WTC11 (cell line): ENCODE measurements at regions not wholly inside any gene's neighbourhood (a gene's known extent, or its start where the extent isn't known, plus 50 kb on each side); places are given as distances from the start of the nearest gene placed in this dataset.
A peak's percentile ranks its signal among the peaks of the same experiment; 100 is the strongest.

Experiments used
- ATAC-seq: fragments of 200-7000 bp; cut with Tn5 transposase; 2 replicates; pipeline ENCODE4 v1.10.0; 2021; ENCODE audit warnings: mild to moderate bottlenecking, moderate library complexity
- CTCF ChIA-PET: fragments of 300-600 bp; sonication (Branson Sonifier 250); formaldehyde crosslinking; loops from one replicate; lab custom pipeline; 2021; ENCODE audit warnings: antibody characterized with exemption; lab: Charles Lee
- POLR2A ChIA-PET: fragments of 350-600 bp; sonication (Branson Sonifier 250); formaldehyde crosslinking; loops from one replicate; lab custom pipeline; 2021; ENCODE audit warnings: antibody characterized with exemption; lab: Charles Lee
- DNase-seq: peaks from one replicate; pipeline ENCODE4 v3.0.0; 2021; ENCODE audit warnings: low spot score
- H3K27ac Mint-ChIP-seq: 2 replicates; pipeline ENCODE4 v1.8.0; 2021; ENCODE audit warnings: mixed read lengths
- H3K27me3 Mint-ChIP-seq: 2 replicates; pipeline ENCODE4 v1.8.0; 2021; ENCODE audit warnings: low read depth, mild to moderate bottlenecking, moderate library complexity, mixed read lengths
- H3K36me3 Mint-ChIP-seq: 2 replicates; pipeline ENCODE4 v1.8.0; 2021; ENCODE audit warnings: mixed read lengths
- H3K4me1 Mint-ChIP-seq: 2 replicates; pipeline ENCODE4 v1.8.0; 2022; ENCODE audit warnings: mixed read lengths
- H3K4me3 Mint-ChIP-seq: 2 replicates; pipeline ENCODE4 v1.8.0; 2021; ENCODE audit warnings: mild to moderate bottlenecking, moderate library complexity, mixed read lengths
- H3K9me3 Mint-ChIP-seq: 2 replicates; pipeline ENCODE4 v1.8.0; 2021; ENCODE audit warnings: mixed read lengths
- AFF4 ChIP-seq: sonication (generic); formaldehyde crosslinking; IDR thresholded peaks from 2 replicates; pipeline ENCODE4 v1.8.1; 2023; ENCODE audit warnings: mild to moderate bottlenecking, missing genetic modification reagents, borderline replicate concordance
- ATF3 ChIP-seq: sonication (generic); formaldehyde crosslinking; conservative IDR thresholded peaks from 2 replicates; pipeline ENCODE4 v1.8.1; 2022; ENCODE audit warnings: mild to moderate bottlenecking, missing genetic modification reagents
- CBFB ChIP-seq: sonication (generic); formaldehyde crosslinking; IDR thresholded peaks from 2 replicates; pipeline ENCODE4 v1.8.1; 2022; ENCODE audit warnings: mild to moderate bottlenecking, low read depth, missing genetic modification reagents
- CDX4 ChIP-seq: fragments of 250-450 bp; sonication (Bioruptor Pico); IDR thresholded peaks from 2 replicates; pipeline ENCODE4 v1.9.0; 2021; ENCODE audit warnings: moderate library complexity, mild to moderate bottlenecking, inconsistent platforms, borderline replicate concordance
- ETV6 ChIP-seq: sonication (generic); formaldehyde crosslinking; IDR thresholded peaks from 2 replicates; pipeline ENCODE4 v1.8.1; 2022; ENCODE audit warnings: mild to moderate bottlenecking, missing genetic modification reagents
- FOXP4 ChIP-seq: sonication (generic); formaldehyde crosslinking; IDR thresholded peaks from 2 replicates; pipeline ENCODE4 v1.8.0; 2022; ENCODE audit warnings: mild to moderate bottlenecking, missing genetic modification reagents
- GABPB1 ChIP-seq: sonication (generic); formaldehyde crosslinking; IDR thresholded peaks from 2 replicates; pipeline ENCODE4 v1.8.1; 2023; ENCODE audit warnings: mild to moderate bottlenecking, missing genetic modification reagents
- NFYB ChIP-seq: sonication (generic); formaldehyde crosslinking; conservative IDR thresholded peaks from 2 replicates; pipeline ENCODE4 v1.8.0; 2022; ENCODE audit warnings: low read depth, missing genetic modification reagents
- OVOL2 ChIP-seq: fragments of 250-450 bp; sonication (Bioruptor Pico); IDR thresholded peaks from 2 replicates; pipeline ENCODE4 v1.9.0; 2021; ENCODE audit warnings: mild to moderate bottlenecking, borderline replicate concordance
- SMAD3 ChIP-seq: sonication (generic); formaldehyde crosslinking; IDR thresholded peaks from 2 replicates; pipeline ENCODE4 v1.8.0; 2022; ENCODE audit warnings: missing genetic modification reagents, mild to moderate bottlenecking, borderline replicate concordance
- SOX15 ChIP-seq: fragments of 250-450 bp; sonication (Bioruptor Pico); IDR thresholded peaks from 2 replicates; pipeline ENCODE4 v1.9.0; 2021; ENCODE audit warnings: mild to moderate bottlenecking
- USF2 ChIP-seq: sonication (generic); formaldehyde crosslinking; IDR thresholded peaks from 2 replicates; pipeline ENCODE4 v1.8.1; 2023; ENCODE audit warnings: mild to moderate bottlenecking, missing genetic modification reagents, moderate library complexity
- ZBTB21 ChIP-seq: sonication (generic); formaldehyde crosslinking; IDR thresholded peaks from 2 replicates; pipeline ENCODE4 v1.8.1; 2023; ENCODE audit warnings: mild to moderate bottlenecking, missing genetic modification reagents, borderline replicate concordance
- ZNF121 ChIP-seq: sonication (generic); formaldehyde crosslinking; IDR thresholded peaks from 2 replicates; pipeline ENCODE4 v1.8.0; 2023; ENCODE audit warnings: missing genetic modification reagents
- ZNF263 ChIP-seq: sonication (generic); formaldehyde crosslinking; IDR thresholded peaks from 2 replicates; pipeline ENCODE4 v1.8.1; 2022; ENCODE audit warnings: low read depth, mild to moderate bottlenecking, moderate library complexity, missing genetic modification reagents
- ZSCAN18 ChIP-seq: fragments of 250-450 bp; sonication (Bioruptor Pico); IDR thresholded peaks from 2 replicates; pipeline ENCODE4 v2.1.2; 2022; ENCODE audit warnings: mild to moderate bottlenecking, moderate library complexity

- TF ChIP-seq FOXP4 (CRISPR knock-in tag) (no peak), ATF3 (no peak), USF2 (CRISPR knock-in tag) (no peak)
- TF ChIP-seq, all 79 proteins: peak for 0
Observed at GRCh38 chr4:34258176-34258575, 1986.1 kb downstream of the ARAP2 start (continued).

GRCh38 chr4:34261799-34262314 is 1982.5 kb downstream of the ARAP2 start:
- ATAC-seq (peak; percentile 46), DNase-seq (no peak)
- H3K27ac Mint-ChIP-seq: no peak overlapping the region
- POLR2A ChIA-PET: no interaction called here
- CTCF ChIA-PET: no interaction called here
- 0 out of 2 replicates have a peak, but pooled peaks cover 2% of the 10 kb centered on the region for H3K36me3 Mint-ChIP-seq
- no peaks in the 10 kb centered on the region for H3K27me3 Mint-ChIP-seq
- H3K9me3 Mint-ChIP-seq: peaks cover 24% of the 10 kb centered on the region
- TF ChIP-seq ZNF121 (CRISPR knock-in tag) (no peak), OVOL2 (CRISPR knock-in tag) (no peak), USF2 (CRISPR knock-in tag) (no peak), ETV6 (CRISPR knock-in tag) (no peak), CDX4 (CRISPR knock-in tag) (no peak), SOX15 (CRISPR knock-in tag) (no peak), CBFB (CRISPR knock-in tag) (no peak), SMAD3 (no peak), GABPB1 (CRISPR knock-in tag) (no peak), ZNF263 (CRISPR knock-in tag) (no peak), ZBTB21 (CRISPR knock-in tag) (no peak), ZSCAN18 (CRISPR knock-in tag) (no peak), AFF4 (no peak), NFYB (CRISPR knock-in tag) (no peak)
- TF ChIP-seq, all 79 proteins: peak for 0
- Mint-ChIP-seq H3K4me1 (peaks cover 5% of the 10 kb centered on the region; the same call in 1 of the 2 replicates), H3K4me3 (no peak overlapping the region)
